Lower lobe of right lung (tissue), 2 donors: ENCODE measurements at regions not wholly inside any gene's neighbourhood (a gene's known extent, or its start where the extent isn't known, plus 50 kb on each side); places are given as distances from the start of the nearest gene placed in this dataset.
"Not testable (repeated sequence)": the region's sequence is repeated elsewhere in the genome, so short reads cannot be mapped to it uniquely, and the experiment has no call there.

ENCODE experiments used
- ATAC-seq, 2 donors: fragments of 200-7000 bp; cut with Tn5 transposase; one replicate each; pipeline ENCODE4 v1.9.1; 2020 to 2022; ENCODE audit warnings: mild to moderate bottlenecking in 2 of 2, moderate library complexity in 2 of 2
- DNase-seq: peaks from one replicate; pipeline ENCODE4 v3.0.0-alpha.2; 2020
- H3K27ac ChIP-seq: fragments of 200-600 bp; one replicate; pipeline ENCODE4 v1.8.0; 2022
- H3K27me3 ChIP-seq: fragments of 200-600 bp; one replicate; pipeline ENCODE4 v1.8.0; 2022; ENCODE audit warnings: low read depth
- H3K36me3 ChIP-seq: fragments of 200-600 bp; one replicate; pipeline ENCODE4 v1.8.0; 2022; ENCODE audit warnings: mild to moderate bottlenecking
- H3K4me1 ChIP-seq: fragments of 200-600 bp; one replicate; pipeline ENCODE4 v1.8.0; 2022
- H3K4me3 ChIP-seq: fragments of 200-600 bp; one replicate; pipeline ENCODE4 v1.8.0; 2022; ENCODE audit warnings: mild to moderate bottlenecking
- H3K9me3 ChIP-seq: fragments of 200-600 bp; one replicate; pipeline ENCODE4 v1.8.0; 2022
- CTCF ChIP-seq: fragments of 200-600 bp; IDR thresholded peaks from one replicate; pipeline ENCODE4 v1.8.0; 2022; ENCODE audit warnings: antibody characterized with exemption, mild to moderate bottlenecking
- intact Hi-C: fragments of 100-400 bp; cut with DNase I; formaldehyde crosslinking; loops from one replicate; pipeline ENCODE4 v1.11.0; 2022
- donor health status: DM: no; HTN: yes; CAD: no; lungs with severe emphysema.

DNA sequence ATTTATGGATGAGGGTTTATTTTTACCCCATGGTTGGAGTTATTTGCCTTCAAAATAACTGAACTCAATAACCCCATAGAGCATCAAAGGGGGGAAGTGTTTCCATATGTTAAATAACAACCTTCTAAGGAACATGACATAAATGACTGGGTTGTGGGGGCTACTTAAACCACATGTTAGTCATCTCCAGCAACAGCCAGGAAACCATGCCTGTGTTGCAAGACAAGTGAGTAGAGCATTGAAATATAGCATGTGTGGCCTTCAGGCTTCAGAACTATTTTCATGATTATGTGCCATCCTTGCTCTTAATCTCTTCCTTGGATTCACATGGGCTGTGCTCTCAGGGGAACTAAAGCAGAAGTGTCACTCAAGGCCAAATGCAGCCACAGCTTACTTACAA, 431.2 kb downstream of the AGTPBP1 start:
- intact Hi-C loops: no loop called here

GRCh38 chr9:85303757-85304134, 438.0 kb downstream of the AGTPBP1 start:
- no peaks in the 10 kb centered on the region for H3K9me3 ChIP-seq
- H3K36me3 ChIP-seq: no peaks in the 10 kb centered on the region
- TF ChIP-seq CTCF: no peak
- intact Hi-C loops: no loop called here
- no peak overlapping the region for H3K4me3 ChIP-seq
- H3K27ac ChIP-seq: no peak overlapping the region
- no peak for ATAC-seq
- DNase-seq: no peak
- H3K27me3 ChIP-seq: no peaks in the 10 kb centered on the region
- H3K4me1 ChIP-seq: no peaks in the 10 kb centered on the region

More for the DNA sequence above, 431.2 kb downstream of the AGTPBP1 start:
- H3K4me3 ChIP-seq: no peak overlapping the region
- no peaks in the 10 kb centered on the region for H3K4me1 ChIP-seq
- DNase-seq (no peak), ATAC-seq (no peak)
- H3K27ac ChIP-seq: no peak overlapping the region
- no peak for TF ChIP-seq CTCF
- no peaks in the 10 kb centered on the region for H3K36me3 ChIP-seq
- H3K9me3 ChIP-seq: no peaks in the 10 kb centered on the region
- H3K27me3 ChIP-seq: no peaks in the 10 kb centered on the region

DNA sequence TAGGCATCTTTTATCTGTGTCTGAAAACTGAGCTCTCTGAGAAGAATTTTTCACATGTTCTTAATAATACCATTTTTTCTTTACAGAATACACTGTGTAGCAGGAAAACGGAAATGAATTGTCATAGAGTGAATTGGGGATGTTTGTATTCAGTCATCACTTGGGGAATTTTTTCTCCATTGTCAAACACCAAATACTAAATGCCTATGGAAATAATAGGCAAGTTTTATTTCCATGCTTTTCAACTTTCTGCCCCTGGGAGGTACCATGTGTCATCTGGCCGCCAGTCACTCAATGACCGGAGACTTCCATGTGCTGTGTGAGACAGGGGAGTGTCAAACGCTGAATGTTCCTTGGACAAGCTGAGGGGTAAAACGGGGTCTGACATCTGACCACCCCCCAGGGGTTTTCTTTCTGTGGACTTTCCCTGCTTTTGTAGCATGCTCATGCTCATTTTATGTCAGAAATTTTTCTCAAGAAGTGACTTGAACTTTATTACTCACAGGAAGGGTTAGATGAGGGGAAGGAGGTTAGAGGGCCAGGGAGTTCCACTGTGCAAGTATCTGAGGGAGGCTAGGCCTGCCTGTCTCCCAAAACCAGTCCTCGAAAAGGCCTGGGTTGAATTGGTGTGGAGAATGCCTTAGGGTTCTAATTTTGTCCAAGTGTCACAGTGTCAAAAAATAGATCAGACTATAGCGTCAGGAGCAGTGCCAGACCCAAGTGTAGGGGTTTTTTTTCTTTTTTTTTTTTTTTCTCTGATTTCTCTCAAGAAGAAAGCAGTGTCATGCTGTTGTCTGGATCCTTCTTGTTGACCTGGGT, 438.6 kb downstream of the AGTPBP1 start:
- intact Hi-C loops: no loop called here
- no peak for TF ChIP-seq CTCF
- Histone ChIP-seq H3K27me3 (no peaks in the 10 kb centered on the region), H3K4me1 (no peaks in the 10 kb centered on the region), H3K4me3 (no peak overlapping the region), H3K9me3 (no peaks in the 10 kb centered on the region), H3K27ac (no peak overlapping the region), H3K36me3 (no peaks in the 10 kb centered on the region)
- ATAC-seq: no peak
- no peak for DNase-seq

DNA sequence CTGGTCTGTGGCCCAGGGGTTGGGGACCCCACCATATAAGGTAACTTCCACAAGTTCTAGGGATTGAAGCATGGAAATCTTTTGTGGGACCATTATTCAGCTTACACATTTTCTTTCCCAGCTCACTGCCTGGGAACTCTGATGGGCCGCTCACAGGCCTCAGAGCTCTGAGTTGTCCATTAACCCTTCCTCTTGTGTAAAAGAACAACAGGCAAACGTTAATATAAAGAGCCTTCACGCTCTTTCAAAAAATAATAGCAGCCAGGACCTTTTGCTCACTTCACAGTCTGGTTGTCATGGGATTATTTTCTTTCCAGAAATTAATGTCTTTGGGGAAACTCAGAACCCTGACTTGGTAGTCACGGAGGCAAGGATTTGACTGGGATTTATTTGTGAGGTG, 443.3 kb downstream of the AGTPBP1 start:
- DNase-seq (no peak), ATAC-seq (no peak)
- TF ChIP-seq CTCF: no peak
- H3K9me3 ChIP-seq: peaks cover 5% of the 10 kb centered on the region
- H3K4me1 ChIP-seq: no peaks in the 10 kb centered on the region
- intact Hi-C loops: no loop called here
- H3K4me3 ChIP-seq: no peak overlapping the region
- H3K27ac ChIP-seq: no peak overlapping the region
- no peaks in the 10 kb centered on the region for H3K36me3 ChIP-seq
- H3K27me3 ChIP-seq: no peaks in the 10 kb centered on the region

DNA sequence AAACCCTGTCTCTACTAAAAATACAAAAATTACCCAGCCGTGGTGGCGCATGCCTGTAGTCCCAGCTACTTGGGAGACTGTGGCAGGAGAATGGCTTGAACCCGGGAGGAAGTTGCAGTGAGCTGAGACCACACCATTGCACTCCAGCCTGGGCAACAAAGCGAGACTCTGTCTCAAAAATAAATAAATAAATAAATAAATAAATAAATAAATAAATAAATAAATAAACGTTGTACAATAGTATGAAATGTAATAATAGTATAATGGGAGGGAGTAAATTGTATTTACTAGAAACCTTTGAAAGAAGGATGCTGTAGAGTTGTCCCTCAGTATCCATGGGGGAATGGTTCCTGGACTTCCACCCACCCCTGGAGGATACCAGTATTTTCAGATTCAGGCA, 446.5 kb downstream of the AGTPBP1 start:
- H3K36me3 ChIP-seq, H3K27ac ChIP-seq, intact Hi-C loops, H3K9me3 ChIP-seq, H3K4me3 ChIP-seq, ATAC-seq, DNase-seq, H3K4me1 ChIP-seq, H3K27me3 ChIP-seq: not testable (repeated sequence)

DNA sequence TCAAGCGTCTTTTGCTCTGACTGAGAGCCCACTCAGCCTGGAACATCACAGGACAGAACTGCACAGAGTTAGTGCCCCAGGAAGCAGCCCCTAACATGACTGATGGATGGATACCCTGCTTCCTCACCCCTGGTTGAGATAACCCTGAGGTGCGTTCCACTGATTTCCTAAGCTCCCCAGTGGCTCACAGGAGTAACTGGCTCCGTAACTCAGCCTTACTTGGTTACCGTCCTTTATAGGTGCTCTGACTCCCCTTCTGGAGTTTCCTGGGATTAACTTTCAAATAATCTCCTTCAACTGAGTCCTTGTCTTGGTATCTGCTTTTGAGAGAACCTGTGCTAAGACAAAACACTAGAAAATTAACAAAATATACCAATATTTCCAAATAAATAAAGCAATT, 449.5 kb downstream of the AGTPBP1 start:
- H3K4me3 ChIP-seq: no peak overlapping the region
- intact Hi-C loops: no loop called here
- ATAC-seq: no peak

More for the DNA sequence above, 449.5 kb downstream of the AGTPBP1 start:
- H3K27me3 ChIP-seq: no peaks in the 10 kb centered on the region
- H3K9me3 ChIP-seq: no peaks in the 10 kb centered on the region
- no peak for DNase-seq
- H3K36me3 ChIP-seq: no peaks in the 10 kb centered on the region
- H3K27ac ChIP-seq: no peak overlapping the region
- TF ChIP-seq CTCF: no peak
- no peaks in the 10 kb centered on the region for H3K4me1 ChIP-seq
